Activated naive CD4-positive, alpha-beta T cell treated with anti-CD3 and anti-CD28 coated beads for 36 hours (primary cell): ENCODE measurements at regions not wholly inside any gene's neighbourhood (a gene's known extent, or its start where the extent isn't known, plus 50 kb on each side); places are given as distances from the start of the nearest gene placed in this dataset.
"Not testable (repeated sequence)": the region's sequence is repeated elsewhere in the genome, so short reads cannot be mapped to it uniquely, and the experiment has no call there.

Experiments used
- CTCF ChIA-PET: fragments of 350-600 bp; sonication (Branson Sonifier 250); formaldehyde crosslinking; loops from one replicate; lab custom pipeline; 2021; ENCODE audit warnings: antibody characterized with exemption; lab: Charles Lee
- DNase-seq: peaks from one replicate; pipeline ENCODE4 v3.0.0-alpha.2; 2020
- H3K27ac Mint-ChIP-seq: one replicate; pipeline ENCODE4 v1.8.0; 2021; ENCODE audit warnings: mild to moderate bottlenecking, mixed read lengths
- H3K27me3 Mint-ChIP-seq: one replicate; pipeline ENCODE4 v1.8.0; 2021; ENCODE audit warnings: low read depth, mixed read lengths
- H3K36me3 Mint-ChIP-seq: one replicate; pipeline ENCODE4 v1.8.0; 2021; ENCODE audit warnings: low read depth, mixed read lengths
- H3K4me1 Mint-ChIP-seq: one replicate; pipeline ENCODE4 v1.8.0; 2021; ENCODE audit warnings: low read depth, mixed read lengths
- H3K4me3 Mint-ChIP-seq: one replicate; pipeline ENCODE4 v1.8.0; 2021; ENCODE audit warnings: mild to moderate bottlenecking, moderate library complexity, mixed read lengths
- H3K9me3 Mint-ChIP-seq: one replicate; pipeline ENCODE4 v1.8.0; 2021; ENCODE audit warnings: mixed read lengths
- intact Hi-C: fragments of 100-400 bp; cut with micrococcal nuclease; formaldehyde crosslinking; loops from one replicate; pipeline ENCODE4 v1.15.1; 2023

DNA sequence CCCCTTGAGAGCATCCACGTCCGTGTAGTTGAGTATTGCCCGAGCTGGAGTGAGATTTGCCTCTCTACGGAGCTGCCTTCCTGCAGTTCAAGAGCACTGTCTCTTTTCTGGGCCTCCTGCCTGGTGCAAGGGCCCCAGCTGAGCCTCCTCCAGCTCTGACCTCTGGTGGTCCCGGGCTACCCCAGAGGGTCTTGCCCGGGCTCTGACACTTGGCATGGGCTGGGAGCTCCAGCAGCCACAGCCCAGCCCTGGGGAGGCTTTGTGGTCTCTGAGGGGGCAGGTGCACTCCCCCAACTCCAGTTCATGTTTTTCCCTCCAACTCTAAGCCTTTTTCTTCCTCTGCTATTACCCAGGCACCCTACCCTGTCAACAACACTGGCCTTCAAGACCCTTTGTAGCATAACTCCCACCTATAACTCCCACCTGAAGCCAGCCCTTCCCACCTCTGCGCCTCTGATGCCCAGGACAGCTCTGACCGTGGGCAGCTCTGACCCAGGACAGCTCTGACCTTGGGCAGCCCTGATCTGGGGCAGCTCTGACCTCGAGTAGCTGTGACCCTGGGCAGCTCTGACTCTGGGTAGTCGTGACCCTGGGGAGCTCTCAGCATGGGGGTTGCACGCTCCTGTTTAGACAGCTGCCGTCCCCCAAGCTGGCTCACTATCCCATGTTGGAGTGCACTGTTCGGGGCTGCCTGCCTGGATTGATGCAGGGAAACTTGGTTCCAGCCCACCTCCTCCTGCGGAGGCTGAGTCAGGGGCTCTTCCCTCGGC, 127.6 kb downstream of the METRNL start:
- CTCF ChIA-PET, intact Hi-C loops, H3K27me3 Mint-ChIP-seq, H3K4me1 Mint-ChIP-seq, H3K4me3 Mint-ChIP-seq, H3K36me3 Mint-ChIP-seq, H3K9me3 Mint-ChIP-seq, H3K27ac Mint-ChIP-seq: not testable (repeated sequence)
- DNase-seq, result peak; percentile 2

- peak; percentile 8 for DNase-seq
- intact Hi-C loops, H3K36me3 Mint-ChIP-seq, H3K4me3 Mint-ChIP-seq, H3K27ac Mint-ChIP-seq, H3K4me1 Mint-ChIP-seq, CTCF ChIA-PET, H3K27me3 Mint-ChIP-seq, H3K9me3 Mint-ChIP-seq: not testable (repeated sequence)
Measured at GRCh38 chr17:83247001-83247400, 167.6 kb downstream of the METRNL start.
